MM.1S (cell line): ENCODE measurements at regions not wholly inside any gene's neighbourhood (a gene's known extent, or its start where the extent isn't known, plus 50 kb on each side); places are given as distances from the start of the nearest gene placed in this dataset.

Source experiments
- EZH2 ChIP-seq: fragments of 300-600 bp; sonication (generic); optimal IDR thresholded peaks from 2 replicates; pipeline ENCODE3; 2017; ENCODE audit warnings: low read depth, mild to moderate bottlenecking, antibody characterized with exemption, low read length, mixed read lengths
- EZH2phosphoT487 ChIP-seq: fragments of 300-600 bp; sonication (generic); IDR thresholded peaks from 2 replicates; pipeline ENCODE4 v1.6.1; 2018; ENCODE audit warnings: antibody characterized with exemption, low read length
- TF ChIP-seq, protein P1 (sequence below): fragments of 300-600 bp; sonication (generic); IDR thresholded peaks from 2 replicates; pipeline ENCODE4 v1.5.1; 2016; ENCODE audit warnings: antibody characterized with exemption, low read length, mixed read lengths

GRCh38 chr18:67731851-67732250 lies 215.3 kb upstream of the DSEL start:
- TF ChIP-seq, protein P1, sequence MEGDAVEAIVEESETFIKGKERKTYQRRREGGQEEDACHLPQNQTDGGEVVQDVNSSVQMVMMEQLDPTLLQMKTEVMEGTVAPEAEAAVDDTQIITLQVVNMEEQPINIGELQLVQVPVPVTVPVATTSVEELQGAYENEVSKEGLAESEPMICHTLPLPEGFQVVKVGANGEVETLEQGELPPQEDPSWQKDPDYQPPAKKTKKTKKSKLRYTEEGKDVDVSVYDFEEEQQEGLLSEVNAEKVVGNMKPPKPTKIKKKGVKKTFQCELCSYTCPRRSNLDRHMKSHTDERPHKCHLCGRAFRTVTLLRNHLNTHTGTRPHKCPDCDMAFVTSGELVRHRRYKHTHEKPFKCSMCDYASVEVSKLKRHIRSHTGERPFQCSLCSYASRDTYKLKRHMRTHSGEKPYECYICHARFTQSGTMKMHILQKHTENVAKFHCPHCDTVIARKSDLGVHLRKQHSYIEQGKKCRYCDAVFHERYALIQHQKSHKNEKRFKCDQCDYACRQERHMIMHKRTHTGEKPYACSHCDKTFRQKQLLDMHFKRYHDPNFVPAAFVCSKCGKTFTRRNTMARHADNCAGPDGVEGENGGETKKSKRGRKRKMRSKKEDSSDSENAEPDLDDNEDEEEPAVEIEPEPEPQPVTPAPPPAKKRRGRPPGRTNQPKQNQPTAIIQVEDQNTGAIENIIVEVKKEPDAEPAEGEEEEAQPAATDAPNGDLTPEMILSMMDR = no peak
- TF ChIP-seq EZH2 (no peak), EZH2phosphoT487 (no peak)
